GM18511 (cell line): ENCODE measurements at regions not wholly inside any gene's neighbourhood (a gene's known extent, or its start where the extent isn't known, plus 50 kb on each side); places are given as distances from the start of the nearest gene placed in this dataset.
"Not testable (repeated sequence)": the region's sequence is repeated elsewhere in the genome, so short reads cannot be mapped to it uniquely, and the experiment has no call there.

Experiments
- ATAC-seq: cut with Tn5 transposase; IDR thresholded peaks from one replicate; pipeline ENCODE4 v1.9.1; 2021; ENCODE audit warnings: mild to moderate bottlenecking, moderate library complexity; ENCODE audit not compliant: unreplicated experiment

- no peak for ATAC-seq
Measured at GRCh38 chr2:228600265-228600664, 418.8 kb upstream of the SPHKAP start.

- ATAC-seq, result no peak
Measured at GRCh38 chr2:228599781-228600180, 418.3 kb upstream of the SPHKAP start.

- no peak for ATAC-seq
Measured at GRCh38 chr2:228599297-228599696, 417.8 kb upstream of the SPHKAP start.

GRCh38 chr2:228597032-228597431 lies 415.5 kb upstream of the SPHKAP start:
- no peak for ATAC-seq

GRCh38 chr2:228594012-228594411 lies 412.5 kb upstream of the SPHKAP start:
- ATAC-seq, result no peak

- no peak for ATAC-seq
Measured at GRCh38 chr2:228592925-228593324, 411.4 kb upstream of the SPHKAP start.

- ATAC-seq, result peak; percentile 94
Measured at GRCh38 chr2:228590681-228591080, 409.2 kb upstream of the SPHKAP start.

GRCh38 chr2:228589115-228589514 lies 407.6 kb upstream of the SPHKAP start:
- ATAC-seq, result no peak

GRCh38 chr2:228581731-228582130 lies 400.2 kb upstream of the SPHKAP start:
- ATAC-seq, result no peak

GRCh38 chr2:228575897-228576296 lies 394.4 kb upstream of the SPHKAP start:
- no peak for ATAC-seq

GRCh38 chr2:228568275-228568674 lies 386.8 kb upstream of the SPHKAP start:
- not testable (repeated sequence) for ATAC-seq

- ATAC-seq, result no peak
Measured at GRCh38 chr2:228561816-228562215, 380.3 kb upstream of the SPHKAP start.

GRCh38 chr2:228559774-228560415 lies 378.4 kb upstream of the SPHKAP start:
- ATAC-seq, result no peak

GRCh38 chr2:228556717-228557116 lies 375.2 kb upstream of the SPHKAP start:
- no peak for ATAC-seq

- no peak for ATAC-seq
Measured at GRCh38 chr2:228549441-228550007, 368.0 kb upstream of the SPHKAP start.

- no peak for ATAC-seq
Measured at GRCh38 chr2:228548230-228548629, 366.7 kb upstream of the SPHKAP start.

- ATAC-seq, result no peak
Measured at GRCh38 chr2:228545748-228546145, 364.3 kb upstream of the SPHKAP start.

- ATAC-seq, result no peak
Measured at GRCh38 chr2:228545041-228545747, 363.7 kb upstream of the SPHKAP start.

- ATAC-seq, result no peak
Measured at GRCh38 chr2:228543117-228543516, 361.6 kb upstream of the SPHKAP start.

GRCh38 chr2:228542277-228542676 lies 360.8 kb upstream of the SPHKAP start:
- ATAC-seq, result no peak

- no peak for ATAC-seq
Measured at GRCh38 chr2:228541789-228542188, 360.3 kb upstream of the SPHKAP start.

GRCh38 chr2:228540976-228541375 lies 359.5 kb upstream of the SPHKAP start:
- ATAC-seq, result no peak
